ENCODE measurements at regions not wholly inside any gene's neighbourhood (a gene's known extent, or its start where the extent isn't known, plus 50 kb on each side); places are given as distances from the start of the nearest gene placed in this dataset.

DNA sequence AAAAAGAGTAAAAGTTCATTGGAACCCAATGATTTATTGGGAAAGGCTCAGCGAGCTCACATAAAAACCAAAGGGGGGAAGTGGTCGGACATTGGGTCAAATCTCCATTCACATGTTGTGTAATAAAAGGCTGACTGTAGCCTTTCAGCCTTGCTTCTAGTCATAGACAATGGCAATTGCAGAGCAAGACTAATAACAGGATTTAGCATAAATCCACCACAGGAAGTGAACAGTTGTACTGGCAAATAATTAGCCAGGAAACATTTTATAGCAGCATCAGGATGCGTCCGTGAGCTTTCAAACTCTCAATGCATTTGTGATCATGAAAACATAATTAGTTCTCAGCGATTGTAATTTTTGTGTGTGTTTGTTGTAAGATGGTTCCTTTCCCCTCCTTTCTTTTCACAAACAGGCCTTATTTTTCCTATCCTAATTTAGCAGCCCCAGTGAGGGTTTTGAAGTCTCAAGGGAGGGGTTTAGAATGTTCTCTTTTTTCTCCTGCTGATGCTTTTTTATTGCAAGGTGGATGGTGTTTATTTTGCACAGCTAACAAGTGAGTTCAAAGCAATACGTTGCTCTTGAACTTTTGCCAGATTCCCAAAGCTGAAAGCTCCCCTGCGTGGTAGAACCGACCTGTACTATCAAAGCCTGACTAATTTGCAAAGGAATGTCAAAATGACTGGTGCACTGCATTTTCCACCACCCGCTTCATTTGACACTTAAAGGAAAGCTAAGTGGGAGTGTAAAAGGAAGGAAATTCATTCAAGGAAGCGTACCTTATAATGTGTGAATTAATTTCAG, 105.6 kb downstream of the SPRY2 start:
- H3K9ac ChIP-seq (ENCODE audit: low read depth in 1 of 2, low read length in 2 of 2): no peak overlapping the region
- WGBS: 51% methylated on average over 10 of the region's 10 CpGs

DNA sequence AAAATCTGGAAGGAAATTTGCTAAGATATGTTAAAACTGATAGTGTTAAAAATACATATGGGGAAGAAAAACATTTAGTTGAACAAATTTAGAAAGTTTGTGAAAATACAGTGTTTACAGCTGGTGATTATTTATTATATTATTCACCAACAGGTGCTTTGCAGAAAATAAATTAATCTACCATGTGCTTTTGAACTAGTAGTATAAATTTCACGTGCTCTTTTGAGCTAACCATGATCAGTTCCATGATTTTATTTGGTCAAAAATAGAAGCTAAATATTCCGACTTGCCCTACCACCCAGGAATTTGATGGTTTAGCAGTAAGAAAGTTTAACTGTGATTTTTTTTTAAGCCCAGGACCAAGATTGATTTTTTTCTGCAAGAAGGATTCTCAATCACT, 113.3 kb downstream of the SPRY2 start:
- H3K27me3 ChIP-seq (ENCODE audit: control insufficient read depth in 4 of 4, insufficient read depth in 4 of 4, low read length in 3 of 4): no peaks in the 10 kb centered on the region
- H3K27ac ChIP-seq (ENCODE audit: low read depth in 1 of 2, low read length in 2 of 2): no peak overlapping the region
- H3K4me1 ChIP-seq (ENCODE audit: control insufficient read depth in 4 of 4, insufficient read depth in 4 of 4, low read length in 3 of 4): no peaks in the 10 kb centered on the region
- H3K36me3 ChIP-seq (ENCODE audit: control insufficient read depth in 4 of 4, insufficient read depth in 3 of 4, low read depth in 1 of 4, low read length in 3 of 4): no peaks in the 10 kb centered on the region
- DNase-seq (ENCODE audit: low spot score): no peak
- H3K9ac ChIP-seq (ENCODE audit: low read depth in 1 of 2, low read length in 2 of 2): no peak overlapping the region
- TF ChIP-seq EGR1 (IDR thresholded peaks at IDR 0.05; ENCODE audit: low read depth in 2 of 2) (no peak), JUND (IDR thresholded peaks at IDR 0.05) (no peak), TAF1 (conservative IDR thresholded peaks at IDR 0.05) (no peak), FOXA1 (IDR thresholded peaks at IDR 0.05) (no peak), FOXA2 (IDR thresholded peaks at IDR 0.05) (no peak), YY1 (IDR thresholded peaks at IDR 0.05) (no peak), HNF4G (IDR thresholded peaks at IDR 0.05) (no peak), NR2F2 (IDR thresholded peaks at IDR 0.05) (no peak), RAD21 (IDR thresholded peaks at IDR 0.05) (no peak), RXRA (IDR thresholded peaks at IDR 0.05) (no peak), SP1 (IDR thresholded peaks at IDR 0.05) (no peak), HNF4A (conservative IDR thresholded peaks at IDR 0.05) (no peak), GABPA (IDR thresholded peaks at IDR 0.05 in 1 of 2, conservative IDR thresholded peaks at IDR 0.05 in 1 of 2) (no peak)
- TF ChIP-seq, protein P1, sequence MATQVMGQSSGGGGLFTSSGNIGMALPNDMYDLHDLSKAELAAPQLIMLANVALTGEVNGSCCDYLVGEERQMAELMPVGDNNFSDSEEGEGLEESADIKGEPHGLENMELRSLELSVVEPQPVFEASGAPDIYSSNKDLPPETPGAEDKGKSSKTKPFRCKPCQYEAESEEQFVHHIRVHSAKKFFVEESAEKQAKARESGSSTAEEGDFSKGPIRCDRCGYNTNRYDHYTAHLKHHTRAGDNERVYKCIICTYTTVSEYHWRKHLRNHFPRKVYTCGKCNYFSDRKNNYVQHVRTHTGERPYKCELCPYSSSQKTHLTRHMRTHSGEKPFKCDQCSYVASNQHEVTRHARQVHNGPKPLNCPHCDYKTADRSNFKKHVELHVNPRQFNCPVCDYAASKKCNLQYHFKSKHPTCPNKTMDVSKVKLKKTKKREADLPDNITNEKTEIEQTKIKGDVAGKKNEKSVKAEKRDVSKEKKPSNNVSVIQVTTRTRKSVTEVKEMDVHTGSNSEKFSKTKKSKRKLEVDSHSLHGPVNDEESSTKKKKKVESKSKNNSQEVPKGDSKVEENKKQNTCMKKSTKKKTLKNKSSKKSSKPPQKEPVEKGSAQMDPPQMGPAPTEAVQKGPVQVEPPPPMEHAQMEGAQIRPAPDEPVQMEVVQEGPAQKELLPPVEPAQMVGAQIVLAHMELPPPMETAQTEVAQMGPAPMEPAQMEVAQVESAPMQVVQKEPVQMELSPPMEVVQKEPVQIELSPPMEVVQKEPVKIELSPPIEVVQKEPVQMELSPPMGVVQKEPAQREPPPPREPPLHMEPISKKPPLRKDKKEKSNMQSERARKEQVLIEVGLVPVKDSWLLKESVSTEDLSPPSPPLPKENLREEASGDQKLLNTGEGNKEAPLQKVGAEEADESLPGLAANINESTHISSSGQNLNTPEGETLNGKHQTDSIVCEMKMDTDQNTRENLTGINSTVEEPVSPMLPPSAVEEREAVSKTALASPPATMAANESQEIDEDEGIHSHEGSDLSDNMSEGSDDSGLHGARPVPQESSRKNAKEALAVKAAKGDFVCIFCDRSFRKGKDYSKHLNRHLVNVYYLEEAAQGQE (IDR thresholded peaks at IDR 0.05): no peak
- TF ChIP-seq, protein P2, sequence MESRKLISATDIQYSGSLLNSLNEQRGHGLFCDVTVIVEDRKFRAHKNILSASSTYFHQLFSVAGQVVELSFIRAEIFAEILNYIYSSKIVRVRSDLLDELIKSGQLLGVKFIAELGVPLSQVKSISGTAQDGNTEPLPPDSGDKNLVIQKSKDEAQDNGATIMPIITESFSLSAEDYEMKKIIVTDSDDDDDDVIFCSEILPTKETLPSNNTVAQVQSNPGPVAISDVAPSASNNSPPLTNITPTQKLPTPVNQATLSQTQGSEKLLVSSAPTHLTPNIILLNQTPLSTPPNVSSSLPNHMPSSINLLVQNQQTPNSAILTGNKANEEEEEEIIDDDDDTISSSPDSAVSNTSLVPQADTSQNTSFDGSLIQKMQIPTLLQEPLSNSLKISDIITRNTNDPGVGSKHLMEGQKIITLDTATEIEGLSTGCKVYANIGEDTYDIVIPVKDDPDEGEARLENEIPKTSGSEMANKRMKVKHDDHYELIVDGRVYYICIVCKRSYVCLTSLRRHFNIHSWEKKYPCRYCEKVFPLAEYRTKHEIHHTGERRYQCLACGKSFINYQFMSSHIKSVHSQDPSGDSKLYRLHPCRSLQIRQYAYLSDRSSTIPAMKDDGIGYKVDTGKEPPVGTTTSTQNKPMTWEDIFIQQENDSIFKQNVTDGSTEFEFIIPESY (IDR thresholded peaks at IDR 0.05): no peak
- TF ChIP-seq, protein P3, sequence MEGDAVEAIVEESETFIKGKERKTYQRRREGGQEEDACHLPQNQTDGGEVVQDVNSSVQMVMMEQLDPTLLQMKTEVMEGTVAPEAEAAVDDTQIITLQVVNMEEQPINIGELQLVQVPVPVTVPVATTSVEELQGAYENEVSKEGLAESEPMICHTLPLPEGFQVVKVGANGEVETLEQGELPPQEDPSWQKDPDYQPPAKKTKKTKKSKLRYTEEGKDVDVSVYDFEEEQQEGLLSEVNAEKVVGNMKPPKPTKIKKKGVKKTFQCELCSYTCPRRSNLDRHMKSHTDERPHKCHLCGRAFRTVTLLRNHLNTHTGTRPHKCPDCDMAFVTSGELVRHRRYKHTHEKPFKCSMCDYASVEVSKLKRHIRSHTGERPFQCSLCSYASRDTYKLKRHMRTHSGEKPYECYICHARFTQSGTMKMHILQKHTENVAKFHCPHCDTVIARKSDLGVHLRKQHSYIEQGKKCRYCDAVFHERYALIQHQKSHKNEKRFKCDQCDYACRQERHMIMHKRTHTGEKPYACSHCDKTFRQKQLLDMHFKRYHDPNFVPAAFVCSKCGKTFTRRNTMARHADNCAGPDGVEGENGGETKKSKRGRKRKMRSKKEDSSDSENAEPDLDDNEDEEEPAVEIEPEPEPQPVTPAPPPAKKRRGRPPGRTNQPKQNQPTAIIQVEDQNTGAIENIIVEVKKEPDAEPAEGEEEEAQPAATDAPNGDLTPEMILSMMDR (IDR thresholded peaks at IDR 0.05; ENCODE audit: low read depth, low read length, missing input control): no peak
- TF ChIP-seq, protein P4, sequence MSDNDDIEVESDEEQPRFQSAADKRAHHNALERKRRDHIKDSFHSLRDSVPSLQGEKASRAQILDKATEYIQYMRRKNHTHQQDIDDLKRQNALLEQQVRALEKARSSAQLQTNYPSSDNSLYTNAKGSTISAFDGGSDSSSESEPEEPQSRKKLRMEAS (IDR thresholded peaks at IDR 0.05): no peak
- TF ChIP-seq, protein P5, sequence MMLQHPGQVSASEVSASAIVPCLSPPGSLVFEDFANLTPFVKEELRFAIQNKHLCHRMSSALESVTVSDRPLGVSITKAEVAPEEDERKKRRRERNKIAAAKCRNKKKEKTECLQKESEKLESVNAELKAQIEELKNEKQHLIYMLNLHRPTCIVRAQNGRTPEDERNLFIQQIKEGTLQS (IDR thresholded peaks at IDR 0.05): no peak
- H3K9me3 ChIP-seq (ENCODE audit: control insufficient read depth in 4 of 4, low read length in 3 of 4): no peaks in the 10 kb centered on the region
- 91% methylated on average over 2 of the region's 2 CpGs for whole genome bisulfite sequencing
- H3K4me3 ChIP-seq (ENCODE audit: low read depth in 1 of 3, low read length in 3 of 3): no peak overlapping the region

More for the DNA sequence above, 105.6 kb downstream of the SPRY2 start:
- no peak for DNase-seq (ENCODE audit: low spot score)
- Histone ChIP-seq H3K36me3 (ENCODE audit: control insufficient read depth in 4 of 4, insufficient read depth in 3 of 4, low read depth in 1 of 4, low read length in 3 of 4) (no peaks in the 10 kb centered on the region), H3K27me3 (ENCODE audit: control insufficient read depth in 4 of 4, insufficient read depth in 4 of 4, low read length in 3 of 4) (no peaks in the 10 kb centered on the region), H3K4me1 (ENCODE audit: control insufficient read depth in 4 of 4, insufficient read depth in 4 of 4, low read length in 3 of 4) (peaks cover 0 to 5% (median 0%) of the 10 kb centered on the region in 4 donors), H3K4me3 (ENCODE audit: low read depth in 1 of 3, low read length in 3 of 3) (no peak overlapping the region), H3K9me3 (ENCODE audit: control insufficient read depth in 4 of 4, low read length in 3 of 4) (no peaks in the 10 kb centered on the region), H3K27ac (ENCODE audit: low read depth in 1 of 2, low read length in 2 of 2) (no peak overlapping the region)
- TF ChIP-seq RAD21 (IDR thresholded peaks at IDR 0.05) (peak in 1 of 2 donors; percentile 8), JUND (IDR thresholded peaks at IDR 0.05) (no peak)

Data from liver (tissue), 8 donors.